Skeletal muscle cell (primary cell): ENCODE measurements at regions not wholly inside any gene's neighbourhood (a gene's known extent, or its start where the extent isn't known, plus 50 kb on each side); places are given as distances from the start of the nearest gene placed in this dataset.

Experiments used
- DNase-seq: peaks from one replicate; pipeline ENCODE4 v3.0.0-alpha.2; 2010; ENCODE audit warnings: low read depth
- H3K4me3 ChIP-seq: 2 replicates; pipeline ENCODE4 v1.5.1; 2011; ENCODE audit warnings: low read depth, mild to moderate bottlenecking, control low read depth, low read length, moderate library complexity

DNA sequence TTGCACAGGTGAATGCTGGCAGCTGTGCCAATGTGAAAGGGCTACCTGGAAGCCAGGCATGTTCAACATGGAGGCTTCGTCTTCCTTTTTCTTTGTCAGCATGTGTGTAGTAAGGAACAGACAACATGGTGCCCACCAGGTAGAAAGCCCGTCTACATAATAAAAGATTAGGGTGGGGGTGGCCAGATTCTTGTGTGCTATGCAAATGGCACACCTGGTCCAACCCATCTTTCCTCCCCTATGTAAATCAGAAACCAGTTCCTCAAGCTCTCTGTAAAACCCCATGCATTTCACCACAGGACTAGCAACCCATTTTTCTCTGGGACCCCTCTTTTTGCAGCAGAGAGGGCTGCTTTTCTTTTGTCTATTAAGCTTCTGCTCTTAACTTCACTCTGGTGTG, 72.3 kb upstream of the ZP4 start:
- no peak overlapping the region for H3K4me3 ChIP-seq
- DNase-seq, result no peak

DNA sequence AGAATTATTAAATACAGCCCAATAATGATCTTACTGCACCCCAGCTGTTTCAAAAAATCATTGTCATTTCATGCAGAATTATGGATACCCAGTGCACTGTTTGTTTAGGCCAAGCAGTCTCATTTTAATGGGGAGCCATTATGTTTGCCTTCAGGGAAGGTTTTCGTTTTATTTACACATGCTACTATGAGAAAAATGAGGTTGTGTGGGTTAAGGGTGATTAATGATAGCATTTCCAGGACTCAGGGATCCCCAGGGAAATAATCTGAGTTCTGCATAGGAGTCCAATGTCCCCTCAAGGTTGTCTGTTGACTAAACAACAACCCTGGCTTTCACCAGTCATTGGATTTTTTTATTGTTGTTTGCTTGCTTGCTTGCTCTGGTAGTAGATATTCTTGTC, 71.0 kb upstream of the ZP4 start:
- no peak for DNase-seq
- H3K4me3 ChIP-seq, result no peak overlapping the region

DNA sequence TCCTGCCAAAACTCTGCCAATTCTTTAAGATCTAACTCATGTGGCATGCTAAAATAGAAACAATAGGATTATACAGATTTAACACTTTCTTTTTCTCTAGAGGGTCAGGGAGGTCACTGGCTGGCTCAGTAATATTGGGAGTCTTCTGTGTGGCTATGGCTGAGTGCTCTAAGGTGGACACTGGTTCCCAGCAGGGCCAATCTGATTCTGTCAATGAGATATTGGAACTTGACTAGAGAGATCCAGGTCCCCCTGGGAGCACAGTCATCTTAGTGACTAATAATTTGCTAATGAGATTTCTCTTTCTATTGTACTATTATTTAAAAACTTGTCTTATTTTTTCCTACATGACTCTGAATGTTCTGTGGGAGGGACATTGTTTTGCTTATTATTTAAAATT, 69.1 kb upstream of the ZP4 start:
- no peak for DNase-seq
- H3K4me3 ChIP-seq, result no peak overlapping the region

DNA sequence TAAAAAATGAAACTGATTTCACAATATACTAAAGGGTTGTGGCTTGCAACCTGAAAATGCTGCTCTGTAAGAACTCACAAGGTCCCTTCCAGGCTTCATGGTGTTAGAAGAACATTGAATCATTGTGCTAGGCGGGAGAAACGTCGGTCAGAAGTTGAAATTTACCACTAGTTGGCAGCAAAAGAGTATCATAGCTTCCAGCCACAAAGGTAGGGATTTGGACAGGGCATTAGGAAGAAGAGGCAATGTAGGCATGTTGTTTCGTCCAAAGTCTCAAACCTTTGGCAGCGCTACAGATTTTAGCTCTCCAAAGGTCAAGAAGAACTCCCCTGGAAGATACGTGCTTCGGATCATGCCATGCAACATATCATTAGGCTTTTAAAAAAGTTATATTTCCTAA, 62.5 kb upstream of the ZP4 start:
- DNase-seq, result no peak
- no peak overlapping the region for H3K4me3 ChIP-seq
